Smooth muscle cell (in vitro differentiated cells): ENCODE measurements at regions not wholly inside any gene's neighbourhood (a gene's known extent, or its start where the extent isn't known, plus 50 kb on each side); places are given as distances from the start of the nearest gene placed in this dataset.
"Not testable (repeated sequence)": the region's sequence is repeated elsewhere in the genome, so short reads cannot be mapped to it uniquely, and the experiment has no call there.

ENCODE experiments used
- DNase-seq: peaks from one replicate; lab custom pipeline; 2025; ENCODE audit not compliant: unreplicated experiment; lab: John Stamatoyannopoulos, UW
- H2AFZ ChIP-seq: fragments of 200-600 bp; sonication (generic); 2 replicates; pipeline ENCODE4 v1.6.0; 2016; ENCODE audit warnings: antibody characterized with exemption, low read depth, mild to moderate bottlenecking
- H3F3A ChIP-seq: fragments of 200-600 bp; sonication (generic); 2 replicates; pipeline ENCODE4 v1.6.0; 2017; ENCODE audit warnings: antibody characterized with exemption, low read depth
- H3K27ac ChIP-seq: fragments of 200-600 bp; sonication (generic); 2 replicates; pipeline ENCODE4 v1.5.1; 2016; ENCODE audit warnings: low read depth, mild to moderate bottlenecking
- H3K27me3 ChIP-seq: fragments of 200-600 bp; sonication (generic); 2 replicates; pipeline ENCODE4 v1.6.1; 2016; ENCODE audit warnings: low read depth, mild to moderate bottlenecking
- H3K36me3 ChIP-seq: fragments of 200-600 bp; sonication (generic); 2 replicates; pipeline ENCODE4 v1.5.1; 2016; ENCODE audit warnings: low read depth
- H3K4me1 ChIP-seq: fragments of 200-600 bp; sonication (generic); 2 replicates; pipeline ENCODE4 v1.5.1; 2016; ENCODE audit warnings: low read depth
- H3K4me2 ChIP-seq: fragments of 200-600 bp; sonication (generic); 2 replicates; pipeline ENCODE4 v1.6.0; 2016; ENCODE audit warnings: mild to moderate bottlenecking
- H3K4me3 ChIP-seq: fragments of 200-600 bp; sonication (generic); 2 replicates; pipeline ENCODE4 v1.5.1; 2016; ENCODE audit warnings: mild to moderate bottlenecking
- H3K79me2 ChIP-seq: fragments of 200-600 bp; sonication (generic); 2 replicates; pipeline ENCODE4 v1.6.0; 2016; ENCODE audit warnings: low read depth, mild to moderate bottlenecking
- H3K9ac ChIP-seq: fragments of 200-600 bp; sonication (generic); 2 replicates; pipeline ENCODE4 v1.6.0; 2016; ENCODE audit warnings: low read depth
- H3K9me3 ChIP-seq: fragments of 200-600 bp; sonication (generic); replicated peaks from 2 replicates; pipeline ENCODE4 v1.5.1; 2016; ENCODE audit warnings: low read depth
- H4K20me1 ChIP-seq: fragments of 200-600 bp; sonication (generic); 2 replicates; pipeline ENCODE4 v1.6.0; 2016; ENCODE audit warnings: low read depth
- WGBS: methylation state at CpG from one replicate; pipeline ENCODE4 v1.1.7; 2016; ENCODE audit warnings: low lambda C conversion rate; 5-methylcytosine and 5-hydroxymethylcytosine counted together
- TF ChIP-seq, protein P1 (sequence below): fragments of 200-600 bp; sonication (generic); IDR thresholded peaks from 2 replicates; pipeline ENCODE4 v1.5.1; 2017; ENCODE audit warnings: borderline replicate concordance, mild to moderate bottlenecking, antibody characterized with exemption; ENCODE audit not compliant: insufficient read depth, poor library complexity, severe bottlenecking

DNA sequence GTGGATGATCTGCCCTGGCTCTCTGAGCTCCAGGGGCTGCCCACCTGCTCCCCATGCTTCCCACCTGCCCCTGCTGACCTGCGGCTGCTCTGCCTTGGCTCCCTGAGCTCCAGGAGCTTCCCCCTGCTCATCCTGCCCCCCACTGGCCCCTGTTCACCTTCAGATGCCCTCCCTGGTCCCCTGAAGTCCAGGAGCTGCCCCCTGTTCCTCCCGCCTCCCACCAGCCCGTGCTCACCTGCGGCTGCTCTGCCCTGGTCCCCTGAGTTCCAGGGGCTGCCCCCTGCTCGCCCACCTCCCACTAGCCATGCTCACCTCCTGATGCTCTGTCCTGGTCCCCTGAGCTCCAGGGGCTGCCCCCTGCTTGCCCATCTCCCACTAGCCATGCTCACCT, 219.7 kb downstream of the TMEM121 start:
- Histone ChIP-seq H3K27me3 (no peaks in the 10 kb centered on the region), H3K4me3 (no peak overlapping the region), H3K9ac (no peak overlapping the region), H4K20me1 (no peaks in the 10 kb centered on the region), H3K4me1 (no peaks in the 10 kb centered on the region), H3F3A (no peaks in the 10 kb centered on the region), H2AFZ (no peak overlapping the region), H3K36me3 (no peaks in the 10 kb centered on the region), H3K9me3 (no peaks in the 10 kb centered on the region), H3K4me2 (no peak overlapping the region), H3K79me2 (no peaks in the 10 kb centered on the region), H3K27ac (no peak overlapping the region)
- 94% methylated on average over 5 of the region's 5 CpGs for WGBS
- DNase-seq: no peak
- TF ChIP-seq, protein P1, sequence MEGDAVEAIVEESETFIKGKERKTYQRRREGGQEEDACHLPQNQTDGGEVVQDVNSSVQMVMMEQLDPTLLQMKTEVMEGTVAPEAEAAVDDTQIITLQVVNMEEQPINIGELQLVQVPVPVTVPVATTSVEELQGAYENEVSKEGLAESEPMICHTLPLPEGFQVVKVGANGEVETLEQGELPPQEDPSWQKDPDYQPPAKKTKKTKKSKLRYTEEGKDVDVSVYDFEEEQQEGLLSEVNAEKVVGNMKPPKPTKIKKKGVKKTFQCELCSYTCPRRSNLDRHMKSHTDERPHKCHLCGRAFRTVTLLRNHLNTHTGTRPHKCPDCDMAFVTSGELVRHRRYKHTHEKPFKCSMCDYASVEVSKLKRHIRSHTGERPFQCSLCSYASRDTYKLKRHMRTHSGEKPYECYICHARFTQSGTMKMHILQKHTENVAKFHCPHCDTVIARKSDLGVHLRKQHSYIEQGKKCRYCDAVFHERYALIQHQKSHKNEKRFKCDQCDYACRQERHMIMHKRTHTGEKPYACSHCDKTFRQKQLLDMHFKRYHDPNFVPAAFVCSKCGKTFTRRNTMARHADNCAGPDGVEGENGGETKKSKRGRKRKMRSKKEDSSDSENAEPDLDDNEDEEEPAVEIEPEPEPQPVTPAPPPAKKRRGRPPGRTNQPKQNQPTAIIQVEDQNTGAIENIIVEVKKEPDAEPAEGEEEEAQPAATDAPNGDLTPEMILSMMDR: no peak

DNA sequence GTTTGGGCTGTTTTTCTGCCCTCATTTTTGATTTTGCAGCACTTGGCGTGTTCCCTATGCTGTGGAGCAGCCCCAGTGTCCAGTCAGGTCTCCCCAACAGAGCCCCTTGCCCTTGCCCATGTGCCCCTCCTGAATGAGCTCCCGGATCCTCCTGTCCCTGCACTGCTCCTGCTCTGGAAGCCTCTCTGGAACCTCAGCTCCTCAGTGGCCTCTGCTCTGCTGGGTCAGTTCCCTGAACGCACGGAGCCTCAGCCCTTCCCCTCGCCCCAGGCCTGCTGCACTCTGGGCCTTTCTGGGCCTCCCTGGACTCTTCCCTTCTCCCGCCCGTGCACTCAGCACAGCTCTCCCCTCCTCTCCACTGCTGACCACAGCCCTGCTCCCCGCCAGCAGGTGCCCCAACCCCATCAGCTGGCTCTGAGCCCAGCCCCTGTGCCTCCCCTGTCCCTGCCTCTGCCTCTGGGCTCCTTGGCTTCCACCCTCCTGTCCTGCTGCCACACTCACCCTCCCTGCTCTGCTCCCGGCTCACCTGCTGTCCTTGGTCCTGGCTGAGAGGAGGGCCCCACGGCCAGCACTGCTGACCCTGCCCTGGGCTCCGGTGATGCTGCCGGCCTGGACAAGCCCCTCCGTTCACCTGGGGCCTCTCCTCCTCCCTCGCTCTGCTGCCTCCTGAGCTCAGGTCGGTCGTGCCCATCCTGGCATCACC, 220.6 kb downstream of the TMEM121 start:
- 93% methylated on average over 11 of the region's 16 CpGs for WGBS
- H3K79me2 ChIP-seq, H3K4me2 ChIP-seq, H3K4me1 ChIP-seq, H3K27me3 ChIP-seq, H3K27ac ChIP-seq, DNase-seq, H2AFZ ChIP-seq, H4K20me1 ChIP-seq, H3K9me3 ChIP-seq, H3K36me3 ChIP-seq, H3F3A ChIP-seq, H3K9ac ChIP-seq, H3K4me3 ChIP-seq: not testable (repeated sequence)

DNA sequence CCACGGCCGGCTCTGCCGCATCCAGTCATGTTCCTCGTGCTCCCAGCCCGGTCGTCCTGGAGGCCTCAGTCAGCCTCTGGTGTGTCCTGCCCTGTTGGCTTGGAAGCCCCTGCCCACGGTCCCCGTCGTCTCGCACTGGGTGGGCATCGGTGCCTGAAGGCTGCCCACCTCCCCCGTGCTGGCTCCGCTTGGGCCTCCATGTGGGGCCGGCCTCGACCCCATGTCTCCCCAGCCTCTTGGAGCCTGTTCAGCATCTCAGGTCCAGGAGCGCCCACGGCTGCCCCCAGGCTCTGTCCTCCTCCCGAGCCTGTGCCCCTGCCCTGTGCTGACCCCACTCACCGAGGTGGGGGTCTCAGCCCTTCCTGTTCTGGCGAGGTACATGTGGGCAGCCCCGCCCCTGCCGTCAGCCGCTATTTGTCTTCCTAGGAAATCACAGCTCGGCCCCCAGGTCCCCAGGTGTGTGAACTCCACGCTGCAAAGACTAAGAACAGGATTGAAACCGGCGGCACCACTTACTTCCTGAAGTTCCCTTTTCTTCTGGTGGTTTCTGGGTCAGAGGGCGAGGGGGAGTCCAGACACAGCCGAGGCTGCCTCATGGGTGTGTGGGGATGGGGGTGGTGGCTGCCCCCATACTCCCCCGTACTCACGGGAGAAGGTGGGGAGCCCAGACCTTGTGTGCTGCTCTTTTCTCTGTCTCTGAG, 221.3 kb downstream of the TMEM121 start:
- not testable (repeated sequence) for H3K9me3 ChIP-seq, H3K4me3 ChIP-seq, DNase-seq, H3K36me3 ChIP-seq, H3K4me1 ChIP-seq, H2AFZ ChIP-seq, H3K27ac ChIP-seq, H3K79me2 ChIP-seq, H3K9ac ChIP-seq, H3K4me2 ChIP-seq, H4K20me1 ChIP-seq, H3F3A ChIP-seq, H3K27me3 ChIP-seq
- 90% methylated on average over 31 of the region's 31 CpGs for WGBS

DNA sequence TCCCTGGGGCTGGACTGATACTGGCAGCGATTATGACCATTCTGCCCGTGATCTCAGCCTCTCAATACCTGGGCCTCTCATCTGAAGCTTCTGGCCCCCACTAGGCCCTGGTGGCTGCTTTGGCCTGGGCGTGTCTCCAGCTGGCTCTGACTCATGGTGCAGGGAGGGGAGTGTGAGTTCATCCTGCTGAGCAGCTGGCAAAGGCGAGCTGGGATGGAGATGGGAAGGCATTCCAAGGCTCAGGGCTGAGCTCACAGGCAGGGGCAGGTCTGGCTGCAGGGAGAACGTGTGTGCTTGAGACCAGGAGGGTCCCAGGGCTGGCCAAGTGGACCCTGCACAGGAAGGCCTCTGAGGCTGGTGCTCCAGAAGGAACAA, 221.8 kb downstream of the TMEM121 start:
- Histone ChIP-seq H3K4me2 (no peak overlapping the region), H3K4me3 (no peak overlapping the region), H3K27me3 (no peaks in the 10 kb centered on the region), H3K79me2 (no peaks in the 10 kb centered on the region), H2AFZ (no peak overlapping the region), H3K9ac (no peak overlapping the region), H3K36me3 (no peaks in the 10 kb centered on the region), H4K20me1 (no peaks in the 10 kb centered on the region), H3K27ac (no peak overlapping the region), H3K9me3 (no peaks in the 10 kb centered on the region), H3K4me1 (no peaks in the 10 kb centered on the region), H3F3A (no peaks in the 10 kb centered on the region)
- 66% methylated on average over 5 of the region's 5 CpGs for WGBS
- TF ChIP-seq, protein P1: no peak
- no peak for DNase-seq

DNA sequence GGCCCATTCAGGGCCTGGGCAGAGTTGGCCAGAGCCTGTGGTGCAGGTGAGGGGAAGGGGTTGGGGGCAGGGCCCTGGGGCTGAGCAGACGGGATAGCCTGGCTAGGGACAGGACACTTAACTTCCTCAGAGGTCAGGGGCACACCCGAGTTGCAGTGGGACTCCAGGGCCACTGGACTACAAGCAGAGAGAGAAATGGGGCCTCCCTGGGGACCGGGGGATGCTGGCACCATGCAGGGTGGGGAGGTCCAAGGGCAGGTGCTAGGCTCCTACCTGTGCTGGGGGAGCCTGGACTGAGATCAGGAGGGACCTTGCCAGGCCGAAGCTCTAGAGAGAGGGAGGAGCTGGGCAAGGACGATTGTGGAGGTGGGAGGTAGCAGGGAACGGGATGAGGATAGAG, 222.3 kb downstream of the TMEM121 start:
- not testable (repeated sequence) for H3K36me3 ChIP-seq, H3K27me3 ChIP-seq, H3K27ac ChIP-seq, H2AFZ ChIP-seq, DNase-seq, H3K4me1 ChIP-seq, H3K4me3 ChIP-seq, H3K4me2 ChIP-seq, H4K20me1 ChIP-seq, H3K9ac ChIP-seq, H3K9me3 ChIP-seq, H3K79me2 ChIP-seq, H3F3A ChIP-seq
- WGBS: 67% methylated on average over 4 of the region's 6 CpGs

DNA sequence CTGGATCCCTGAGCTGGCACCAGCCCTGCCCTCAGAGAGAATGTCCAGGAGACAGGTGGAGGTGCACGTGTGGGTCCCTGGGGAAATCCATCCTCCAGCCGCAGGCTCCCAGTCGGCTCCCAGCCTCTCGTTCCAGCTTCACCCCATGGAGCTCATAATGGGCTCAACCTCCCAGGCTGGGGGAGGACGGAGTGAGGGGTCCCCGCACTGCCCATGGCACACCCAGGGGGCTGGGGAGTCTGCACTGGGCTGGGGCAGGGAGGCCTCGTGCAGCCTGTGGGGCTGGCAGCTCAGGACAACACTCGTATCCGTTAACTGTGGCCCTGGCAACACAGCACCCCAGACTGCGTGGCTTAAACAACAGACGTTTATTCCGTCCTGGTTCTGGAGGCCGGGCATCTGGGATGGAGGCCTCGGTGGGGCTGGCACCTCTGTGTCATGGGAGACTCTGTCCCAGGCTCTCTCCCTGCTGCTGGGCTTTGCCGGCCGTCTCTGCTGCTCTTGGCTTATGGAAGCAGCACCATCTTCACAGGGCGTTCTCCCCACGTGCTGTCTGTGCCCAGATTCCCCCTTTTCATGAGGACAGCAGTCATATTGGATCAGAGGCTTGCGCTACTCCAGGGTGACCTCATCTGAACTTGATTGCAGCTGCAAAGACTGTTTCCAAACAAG, 223.6 kb downstream of the TMEM121 start:
- not testable (repeated sequence) for H2AFZ ChIP-seq, H4K20me1 ChIP-seq, H3K79me2 ChIP-seq, H3K9ac ChIP-seq, H3K27me3 ChIP-seq, H3K9me3 ChIP-seq, DNase-seq, H3K4me3 ChIP-seq, H3K4me1 ChIP-seq, H3K4me2 ChIP-seq, H3F3A ChIP-seq, H3K36me3 ChIP-seq, H3K27ac ChIP-seq
- 80% methylated on average over 12 of the region's 19 CpGs for WGBS

DNA sequence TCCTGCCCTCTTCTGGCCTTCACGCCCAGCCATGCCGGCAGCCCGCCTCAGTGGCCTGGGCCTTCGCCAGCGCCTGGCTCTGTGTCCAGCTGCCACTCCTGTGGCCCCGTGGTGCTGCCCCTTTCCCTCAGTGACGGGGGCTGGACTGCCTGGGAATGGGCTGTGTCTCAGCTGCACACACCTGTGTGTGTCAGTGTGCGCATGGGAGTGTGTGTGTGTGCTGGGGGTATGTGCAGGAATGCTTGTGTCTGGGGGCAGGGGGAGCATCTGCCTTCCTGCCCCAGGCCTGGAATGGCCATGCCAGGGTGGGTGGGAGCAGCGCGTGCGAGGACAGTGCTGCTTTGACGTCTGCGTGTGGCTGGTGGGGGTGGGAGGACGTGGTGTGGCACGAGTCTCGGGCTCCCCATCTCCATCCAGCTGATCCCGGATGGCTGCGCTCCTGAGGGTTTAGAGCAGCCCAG, 224.9 kb downstream of the TMEM121 start:
- not testable (repeated sequence) for H3F3A ChIP-seq, H3K4me2 ChIP-seq, H3K4me1 ChIP-seq, H2AFZ ChIP-seq, H3K27me3 ChIP-seq, DNase-seq, H4K20me1 ChIP-seq, H3K79me2 ChIP-seq, H3K36me3 ChIP-seq, H3K4me3 ChIP-seq, H3K27ac ChIP-seq, H3K9ac ChIP-seq, H3K9me3 ChIP-seq
- 87% methylated on average over 15 of the region's 18 CpGs for WGBS
